ENCODE measurements at regions not wholly inside any gene's neighbourhood (a gene's known extent, or its start where the extent isn't known, plus 50 kb on each side); places are given as distances from the start of the nearest gene placed in this dataset.

GRCh38 chr3:66574091-66574490, 73.3 kb upstream of the LRIG1 start:
- Histone ChIP-seq H3K4me1 (ENCODE audit: control insufficient read depth, low read depth, low read length) (peaks cover 29% of the 10 kb centered on the region), H3K9ac (ENCODE audit: low read length) (no peak overlapping the region), H3K9me3 (ENCODE audit: control insufficient read depth, low read depth, low read length) (no peaks in the 10 kb centered on the region), H3K27me3 (ENCODE audit: control insufficient read depth, insufficient read depth, low read length) (peaks cover 4% of the 10 kb centered on the region), H3K27ac (ENCODE audit: low read length) (no peak overlapping the region), H3K36me3 (ENCODE audit: control insufficient read depth, low read depth, low read length) (no peaks in the 10 kb centered on the region), H3K4me3 (ENCODE audit: low read length) (no peak overlapping the region)

- no peaks in the 10 kb centered on the region for H3K27me3 ChIP-seq (ENCODE audit: control insufficient read depth, insufficient read depth, low read length)
- H3K36me3 ChIP-seq (ENCODE audit: control insufficient read depth, low read depth, low read length), result no peaks in the 10 kb centered on the region
- peaks cover 12% of the 10 kb centered on the region for H3K4me1 ChIP-seq (ENCODE audit: control insufficient read depth, low read depth, low read length)
- no peak overlapping the region for H3K4me3 ChIP-seq (ENCODE audit: low read length)
- H3K9ac ChIP-seq (ENCODE audit: low read length), result no peak overlapping the region
- no peak overlapping the region for H3K27ac ChIP-seq (ENCODE audit: low read length)
- H3K9me3 ChIP-seq (ENCODE audit: control insufficient read depth, low read depth, low read length), result no peaks in the 10 kb centered on the region
Measured at GRCh38 chr3:66577426-66578203, 76.8 kb upstream of the LRIG1 start.

- no peaks in the 10 kb centered on the region for H3K27me3 ChIP-seq (ENCODE audit: control insufficient read depth, insufficient read depth, low read length)
- no peaks in the 10 kb centered on the region for H3K36me3 ChIP-seq (ENCODE audit: control insufficient read depth, low read depth, low read length)
- no peaks in the 10 kb centered on the region for H3K9me3 ChIP-seq (ENCODE audit: control insufficient read depth, low read depth, low read length)
- H3K4me3 ChIP-seq (ENCODE audit: low read length), result no peak overlapping the region
- no peaks in the 10 kb centered on the region for H3K4me1 ChIP-seq (ENCODE audit: control insufficient read depth, low read depth, low read length)
- H3K27ac ChIP-seq (ENCODE audit: low read length), result no peak overlapping the region
- H3K9ac ChIP-seq (ENCODE audit: low read length), result no peak overlapping the region
Measured at GRCh38 chr3:66581256-66581655, 80.4 kb upstream of the LRIG1 start.

GRCh38 chr3:66582721-66583423, 82.0 kb upstream of the LRIG1 start:
- H3K27ac ChIP-seq (ENCODE audit: low read length), result no peak overlapping the region
- no peaks in the 10 kb centered on the region for H3K27me3 ChIP-seq (ENCODE audit: control insufficient read depth, insufficient read depth, low read length)
- no peak overlapping the region for H3K4me3 ChIP-seq (ENCODE audit: low read length)
- no peaks in the 10 kb centered on the region for H3K4me1 ChIP-seq (ENCODE audit: control insufficient read depth, low read depth, low read length)
- H3K9me3 ChIP-seq (ENCODE audit: control insufficient read depth, low read depth, low read length), result no peaks in the 10 kb centered on the region
- no peaks in the 10 kb centered on the region for H3K36me3 ChIP-seq (ENCODE audit: control insufficient read depth, low read depth, low read length)
- H3K9ac ChIP-seq (ENCODE audit: low read length), result no peak overlapping the region

- Histone ChIP-seq H3K9ac (ENCODE audit: low read length) (no peak overlapping the region), H3K27ac (ENCODE audit: low read length) (no peak overlapping the region), H3K36me3 (ENCODE audit: control insufficient read depth, low read depth, low read length) (no peaks in the 10 kb centered on the region), H3K4me3 (ENCODE audit: low read length) (no peak overlapping the region), H3K9me3 (ENCODE audit: control insufficient read depth, low read depth, low read length) (no peaks in the 10 kb centered on the region), H3K4me1 (ENCODE audit: control insufficient read depth, low read depth, low read length) (no peaks in the 10 kb centered on the region), H3K27me3 (ENCODE audit: control insufficient read depth, insufficient read depth, low read length) (no peaks in the 10 kb centered on the region)
Measured at GRCh38 chr3:66583424-66584040, 82.7 kb upstream of the LRIG1 start.

GRCh38 chr3:66585520-66586095, 84.8 kb upstream of the LRIG1 start:
- Histone ChIP-seq H3K9me3 (ENCODE audit: control insufficient read depth, low read depth, low read length) (no peaks in the 10 kb centered on the region), H3K4me3 (ENCODE audit: low read length) (no peak overlapping the region), H3K9ac (ENCODE audit: low read length) (no peak overlapping the region), H3K4me1 (ENCODE audit: control insufficient read depth, low read depth, low read length) (no peaks in the 10 kb centered on the region), H3K27ac (ENCODE audit: low read length) (no peak overlapping the region), H3K36me3 (ENCODE audit: control insufficient read depth, low read depth, low read length) (no peaks in the 10 kb centered on the region), H3K27me3 (ENCODE audit: control insufficient read depth, insufficient read depth, low read length) (no peaks in the 10 kb centered on the region)

GRCh38 chr3:66586853-66587252, 86.0 kb upstream of the LRIG1 start:
- peaks cover 6% of the 10 kb centered on the region for H3K4me1 ChIP-seq (ENCODE audit: control insufficient read depth, low read depth, low read length)
- H3K4me3 ChIP-seq (ENCODE audit: low read length), result no peak overlapping the region
- H3K36me3 ChIP-seq (ENCODE audit: control insufficient read depth, low read depth, low read length), result no peaks in the 10 kb centered on the region
- H3K27ac ChIP-seq (ENCODE audit: low read length), result no peak overlapping the region
- H3K27me3 ChIP-seq (ENCODE audit: control insufficient read depth, insufficient read depth, low read length), result no peaks in the 10 kb centered on the region
- no peaks in the 10 kb centered on the region for H3K9me3 ChIP-seq (ENCODE audit: control insufficient read depth, low read depth, low read length)
- H3K9ac ChIP-seq (ENCODE audit: low read length), result no peak overlapping the region

- Histone ChIP-seq H3K4me3 (ENCODE audit: low read length) (no peak overlapping the region), H3K9ac (ENCODE audit: low read length) (no peak overlapping the region), H3K27me3 (ENCODE audit: control insufficient read depth, insufficient read depth, low read length) (no peaks in the 10 kb centered on the region), H3K27ac (ENCODE audit: low read length) (no peak overlapping the region), H3K9me3 (ENCODE audit: control insufficient read depth, low read depth, low read length) (no peaks in the 10 kb centered on the region), H3K4me1 (ENCODE audit: control insufficient read depth, low read depth, low read length) (peaks cover 22% of the 10 kb centered on the region), H3K36me3 (ENCODE audit: control insufficient read depth, low read depth, low read length) (no peaks in the 10 kb centered on the region)
Measured at GRCh38 chr3:66588340-66588847, 87.6 kb upstream of the LRIG1 start.

GRCh38 chr3:66592016-66592761, 91.4 kb upstream of the LRIG1 start:
- Histone ChIP-seq H3K4me1 (ENCODE audit: control insufficient read depth, low read depth, low read length) (peaks cover 26% of the 10 kb centered on the region), H3K27ac (ENCODE audit: low read length) (no peak overlapping the region), H3K4me3 (ENCODE audit: low read length) (peak overlapping the region; percentile 13), H3K36me3 (ENCODE audit: control insufficient read depth, low read depth, low read length) (no peaks in the 10 kb centered on the region), H3K27me3 (ENCODE audit: control insufficient read depth, insufficient read depth, low read length) (no peaks in the 10 kb centered on the region), H3K9me3 (ENCODE audit: control insufficient read depth, low read depth, low read length) (no peaks in the 10 kb centered on the region), H3K9ac (ENCODE audit: low read length) (no peak overlapping the region)

- no peaks in the 10 kb centered on the region for H3K9me3 ChIP-seq (ENCODE audit: control insufficient read depth, low read depth, low read length)
- H3K4me3 ChIP-seq (ENCODE audit: low read length), result no peak overlapping the region
- no peak overlapping the region for H3K9ac ChIP-seq (ENCODE audit: low read length)
- no peaks in the 10 kb centered on the region for H3K27me3 ChIP-seq (ENCODE audit: control insufficient read depth, insufficient read depth, low read length)
- no peaks in the 10 kb centered on the region for H3K36me3 ChIP-seq (ENCODE audit: control insufficient read depth, low read depth, low read length)
- peaks cover 26% of the 10 kb centered on the region for H3K4me1 ChIP-seq (ENCODE audit: control insufficient read depth, low read depth, low read length)
- H3K27ac ChIP-seq (ENCODE audit: low read length), result no peak overlapping the region
Measured at GRCh38 chr3:66592927-66593625, 92.3 kb upstream of the LRIG1 start.
